HG02642 (cell line): ENCODE measurements at regions not wholly inside any gene's neighbourhood (a gene's known extent, or its start where the extent isn't known, plus 50 kb on each side); places are given as distances from the start of the nearest gene placed in this dataset.

ENCODE experiments used
- ATAC-seq: cut with Tn5 transposase; IDR thresholded peaks from one replicate; pipeline ENCODE4 v1.9.1; 2021; ENCODE audit warnings: mild to moderate bottlenecking; ENCODE audit not compliant: unreplicated experiment, poor library complexity

- no peak for ATAC-seq
Observed at GRCh38 chr9:26426551-26427131, 466.0 kb downstream of the CAAP1 start.

DNA sequence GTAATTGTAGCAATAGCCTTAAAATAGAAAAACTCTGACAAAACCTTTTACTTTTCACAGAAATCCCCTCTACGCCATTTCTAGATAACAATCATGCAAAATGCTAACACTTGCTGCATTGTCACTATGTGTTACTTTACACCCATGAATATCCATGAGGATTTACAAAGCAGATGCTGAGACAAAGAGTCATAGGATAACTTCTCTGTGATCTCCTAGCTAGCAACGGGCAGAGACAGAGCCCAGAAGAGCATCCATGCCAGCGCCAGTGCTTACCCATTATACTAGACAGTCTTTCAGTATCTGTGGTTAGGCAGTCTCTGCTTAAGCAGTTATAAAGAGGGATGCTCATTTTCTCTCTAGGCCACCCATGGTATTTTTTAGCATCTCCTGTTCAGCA lies 474.1 kb downstream of the CAAP1 start:
- ATAC-seq: no peak

DNA sequence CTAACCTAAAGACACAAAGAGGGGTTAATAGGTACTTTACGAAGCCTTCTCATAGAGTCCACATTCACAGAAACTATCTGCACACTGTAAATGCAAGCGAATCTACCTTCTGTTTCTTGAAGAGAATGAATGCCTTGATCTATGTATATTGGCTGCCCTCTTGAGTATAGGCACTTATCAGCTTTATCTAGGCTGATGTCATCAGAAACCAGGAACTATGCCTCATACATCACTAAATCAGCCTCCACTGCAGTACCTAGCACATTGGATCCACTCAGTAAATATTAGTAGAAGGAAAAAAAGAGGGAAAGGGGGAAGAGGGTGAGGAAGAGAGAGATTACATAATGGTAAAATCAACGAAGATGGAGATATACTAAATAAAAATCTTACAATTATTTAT lies 477.1 kb downstream of the CAAP1 start:
- ATAC-seq: no peak

GRCh38 chr9:26413611-26414010 lies 479.0 kb downstream of the CAAP1 start:
- no peak for ATAC-seq

DNA sequence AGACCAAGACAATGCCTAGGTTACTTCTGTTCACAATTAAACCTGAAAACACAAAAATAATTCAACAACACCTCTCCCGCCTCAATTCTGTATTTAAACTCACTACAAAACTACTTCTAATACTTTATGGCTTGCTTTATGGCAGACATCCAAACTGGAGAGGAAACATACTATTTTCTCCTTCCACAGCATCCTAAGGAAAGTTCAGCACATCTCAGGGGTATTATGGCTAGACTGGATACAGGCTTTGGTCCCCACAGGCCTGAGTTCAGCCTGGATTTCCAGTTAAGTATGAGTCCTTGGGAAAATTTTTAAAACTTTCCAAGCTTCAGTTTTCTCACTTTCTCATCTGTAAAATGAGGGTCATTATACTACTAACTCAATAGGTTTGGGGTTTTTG lies 480.2 kb downstream of the CAAP1 start:
- no peak for ATAC-seq

GRCh38 chr9:26406676-26407075 lies 485.9 kb downstream of the CAAP1 start:
- no peak for ATAC-seq

- ATAC-seq: no peak
Observed at GRCh38 chr9:26399556-26399955, 493.0 kb downstream of the CAAP1 start.

DNA sequence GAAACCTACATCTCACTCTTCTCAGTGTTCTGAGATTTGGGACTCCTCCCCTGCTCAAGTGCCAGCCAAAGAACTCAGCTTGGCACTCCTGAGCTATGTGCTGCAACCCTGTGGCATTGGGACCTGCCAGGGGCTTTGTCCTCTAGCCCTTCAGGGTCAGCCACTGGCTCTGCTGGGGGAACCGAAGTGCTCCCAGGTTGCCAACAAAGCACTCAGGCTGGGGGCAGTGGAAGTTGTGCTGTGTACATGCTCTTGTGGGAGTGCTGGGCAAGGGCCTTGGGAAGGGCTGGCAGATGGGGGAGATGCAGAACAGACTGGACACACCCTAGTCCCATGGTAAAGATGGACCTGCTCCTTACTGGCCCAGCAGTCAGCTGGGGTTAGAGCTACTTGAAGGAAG lies 498.6 kb downstream of the CAAP1 start:
- ATAC-seq: no peak

GRCh38 chr9:26392639-26393038 lies 500.0 kb downstream of the CAAP1 start:
- ATAC-seq: no peak

- ATAC-seq: no peak
Observed at GRCh38 chr9:26391036-26391435, 501.6 kb downstream of the CAAP1 start.

- ATAC-seq: no peak
Observed at GRCh38 chr9:26375448-26375847, 517.2 kb downstream of the CAAP1 start.

GRCh38 chr9:26373616-26374015 lies 519.0 kb downstream of the CAAP1 start:
- ATAC-seq: no peak

GRCh38 chr9:26371236-26371635 lies 521.4 kb downstream of the CAAP1 start:
- ATAC-seq: no peak

DNA sequence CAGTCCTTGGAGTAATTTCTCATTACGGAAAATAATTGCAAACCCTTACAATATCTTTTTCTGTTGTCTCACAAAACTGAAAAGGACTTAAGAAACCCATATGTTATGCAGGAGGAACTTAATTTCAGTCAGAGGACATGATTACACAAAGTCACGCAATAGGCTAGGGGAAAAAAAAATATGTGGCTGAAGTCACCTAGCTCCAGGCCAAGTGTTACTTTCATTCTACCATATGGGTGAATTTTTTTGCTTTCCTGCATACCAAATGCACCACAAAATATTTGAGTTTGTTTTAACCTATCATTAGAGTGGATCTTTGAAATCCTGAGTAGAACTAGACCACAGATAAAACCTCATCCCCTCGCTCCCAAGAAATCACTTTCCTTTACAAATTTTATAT lies 523.5 kb downstream of the CAAP1 start:
- ATAC-seq: no peak

DNA sequence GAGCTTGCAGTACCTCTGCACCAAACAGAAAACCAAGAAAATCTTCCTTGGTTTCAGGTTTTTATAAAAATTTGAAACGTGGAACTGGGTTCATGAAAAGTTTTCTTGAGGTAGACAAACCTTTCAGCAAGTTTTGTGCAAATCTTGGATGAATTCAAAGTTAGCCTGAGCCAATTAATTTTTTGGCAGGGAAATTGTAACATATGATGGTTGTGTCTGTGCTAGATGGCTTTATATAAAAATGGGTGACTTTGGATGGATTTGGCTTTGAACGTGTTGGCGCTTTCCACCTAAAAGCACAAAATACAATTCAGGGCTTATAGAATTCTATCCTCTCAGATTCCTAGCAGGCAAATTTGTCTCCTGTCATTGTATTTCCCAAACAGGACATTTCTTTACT lies 524.4 kb downstream of the CAAP1 start:
- ATAC-seq: no peak

DNA sequence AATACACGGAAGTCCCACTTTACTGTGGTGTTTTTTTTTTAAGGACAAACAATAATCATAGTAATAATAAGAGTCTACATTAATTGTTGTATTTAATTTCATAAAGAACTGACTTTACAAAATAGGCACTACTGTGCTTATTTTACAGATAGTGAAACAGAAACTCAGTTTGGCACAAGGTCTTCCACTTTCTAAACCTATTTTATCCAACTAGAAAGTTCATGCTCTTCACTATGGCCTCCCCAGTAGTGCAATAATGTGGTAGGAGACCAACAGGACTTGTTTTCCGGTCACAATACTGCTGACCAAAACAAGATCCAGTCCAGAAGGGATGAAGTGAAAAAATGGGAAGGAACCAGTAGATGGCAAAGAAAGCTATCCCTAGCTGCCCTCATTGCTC lies 531.6 kb downstream of the CAAP1 start:
- ATAC-seq: no peak

GRCh38 chr9:26358836-26359235 lies 533.8 kb downstream of the CAAP1 start:
- ATAC-seq: no peak

- ATAC-seq: no peak
Observed at GRCh38 chr9:26357803-26358344, 534.7 kb downstream of the CAAP1 start.

GRCh38 chr9:26356491-26356890 lies 536.1 kb downstream of the CAAP1 start:
- no peak for ATAC-seq

- ATAC-seq: no peak
Observed at GRCh38 chr9:26346942-26347477, 545.6 kb downstream of the CAAP1 start.

DNA sequence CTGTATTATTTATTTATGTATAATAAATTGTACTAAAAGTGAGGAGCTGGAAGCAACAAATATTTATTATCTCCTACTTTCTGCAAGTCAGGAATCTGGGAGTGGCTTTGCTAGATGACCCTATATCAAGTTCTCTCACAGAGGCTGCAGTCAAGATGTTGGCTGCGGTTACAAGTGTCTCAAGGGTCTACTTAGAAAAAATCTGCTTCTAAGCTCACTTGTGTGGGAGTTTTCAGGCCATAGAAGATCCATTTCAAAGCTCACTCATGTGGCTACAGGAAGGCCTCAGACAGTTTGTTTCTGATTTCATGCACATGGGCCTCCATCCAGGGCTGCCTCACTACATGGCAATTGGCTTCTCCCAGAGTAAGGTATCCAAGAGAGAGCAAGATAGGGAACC lies 551.1 kb downstream of the CAAP1 start:
- no peak for ATAC-seq

- ATAC-seq: no peak
Observed at GRCh38 chr9:26339796-26340195, 552.8 kb downstream of the CAAP1 start.
